ENCODE measurements at regions not wholly inside any gene's neighbourhood (a gene's known extent, or its start where the extent isn't known, plus 50 kb on each side); places are given as distances from the start of the nearest gene placed in this dataset.

- no peaks in the 10 kb centered on the region for H3K27me3 ChIP-seq (ENCODE audit: insufficient read depth, low read length)
- no peaks in the 10 kb centered on the region for H3K4me1 ChIP-seq (ENCODE audit: insufficient read depth, low read length)
- H3K4me3 ChIP-seq (ENCODE audit: low read length): no peak overlapping the region
- no peaks in the 10 kb centered on the region for H3K9me3 ChIP-seq (ENCODE audit: low read length)
- no peaks in the 10 kb centered on the region for H3K36me3 ChIP-seq (ENCODE audit: insufficient read depth, low read length)
- H2AFZ ChIP-seq (ENCODE audit: low read depth, low read length): no peak overlapping the region
These were observed 110.5 kb upstream of the KLF7 start for GRCh38 chr2:207276248-207276647.

DNA sequence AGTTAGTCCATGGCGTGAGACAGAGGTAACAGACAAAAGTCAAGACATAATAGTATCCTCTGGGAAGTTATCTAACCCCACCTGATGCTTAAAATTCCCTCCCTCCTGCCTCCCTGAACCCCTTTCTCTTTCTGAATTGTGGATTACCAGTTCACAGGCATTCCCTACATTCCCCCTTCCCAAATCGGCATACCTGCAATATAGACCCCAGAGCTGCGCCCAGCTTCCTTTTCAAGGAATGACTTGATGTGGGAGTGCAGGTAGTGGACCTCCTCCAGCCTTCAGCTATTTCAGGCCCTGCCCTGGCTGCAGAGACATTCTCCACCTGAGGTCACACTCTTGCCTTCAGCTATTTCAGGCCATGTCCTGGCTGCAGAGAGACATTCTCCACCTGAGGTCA lies 111.1 kb upstream of the KLF7 start:
- no peaks in the 10 kb centered on the region for H3K4me1 ChIP-seq (ENCODE audit: insufficient read depth, low read length)
- H3K4me3 ChIP-seq (ENCODE audit: low read length): no peak overlapping the region
- no peak overlapping the region for H2AFZ ChIP-seq (ENCODE audit: low read depth, low read length)
- H3K9me3 ChIP-seq (ENCODE audit: low read length): no peaks in the 10 kb centered on the region
- no peaks in the 10 kb centered on the region for H3K36me3 ChIP-seq (ENCODE audit: insufficient read depth, low read length)
- no peaks in the 10 kb centered on the region for H3K27me3 ChIP-seq (ENCODE audit: insufficient read depth, low read length)

GRCh38 chr2:207279520-207279919 lies 113.8 kb upstream of the KLF7 start:
- no peaks in the 10 kb centered on the region for H3K36me3 ChIP-seq (ENCODE audit: insufficient read depth, low read length)
- H3K27me3 ChIP-seq (ENCODE audit: insufficient read depth, low read length): no peaks in the 10 kb centered on the region
- H3K4me1 ChIP-seq (ENCODE audit: insufficient read depth, low read length): peaks cover 17% of the 10 kb centered on the region
- no peak overlapping the region for H3K4me3 ChIP-seq (ENCODE audit: low read length)
- no peak overlapping the region for H2AFZ ChIP-seq (ENCODE audit: low read depth, low read length)
- no peaks in the 10 kb centered on the region for H3K9me3 ChIP-seq (ENCODE audit: low read length)

GRCh38 chr2:207281436-207281835 lies 115.7 kb upstream of the KLF7 start:
- H3K4me3 ChIP-seq (ENCODE audit: low read length): no peak overlapping the region
- no peaks in the 10 kb centered on the region for H3K9me3 ChIP-seq (ENCODE audit: low read length)
- H3K27me3 ChIP-seq (ENCODE audit: insufficient read depth, low read length): no peaks in the 10 kb centered on the region
- no peaks in the 10 kb centered on the region for H3K36me3 ChIP-seq (ENCODE audit: insufficient read depth, low read length)
- peaks cover 28% of the 10 kb centered on the region for H3K4me1 ChIP-seq (ENCODE audit: insufficient read depth, low read length)
- H2AFZ ChIP-seq (ENCODE audit: low read depth, low read length): no peak overlapping the region

DNA sequence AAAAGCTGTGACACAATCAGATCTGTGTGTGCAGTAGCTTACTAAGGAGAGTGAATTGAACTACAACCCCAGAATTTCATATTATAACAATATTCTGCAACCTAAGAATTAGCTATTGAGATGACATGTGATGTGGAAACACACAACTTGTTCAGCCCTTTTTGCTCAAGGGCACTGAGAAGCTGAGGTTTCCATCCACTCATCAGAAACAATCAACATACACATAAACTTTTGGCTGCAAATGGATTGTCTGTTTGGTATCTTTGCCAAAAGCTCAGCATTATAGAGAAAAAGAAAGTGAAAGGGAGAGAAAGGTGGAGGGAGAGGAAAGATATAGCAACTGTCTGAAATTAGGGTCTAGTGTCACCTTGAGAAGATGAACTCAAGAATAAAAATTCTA lies 117.2 kb upstream of the KLF7 start:
- Histone ChIP-seq H3K4me3 (ENCODE audit: low read length) (no peak overlapping the region), H3K9me3 (ENCODE audit: low read length) (no peaks in the 10 kb centered on the region), H3K27me3 (ENCODE audit: insufficient read depth, low read length) (no peaks in the 10 kb centered on the region)

DNA sequence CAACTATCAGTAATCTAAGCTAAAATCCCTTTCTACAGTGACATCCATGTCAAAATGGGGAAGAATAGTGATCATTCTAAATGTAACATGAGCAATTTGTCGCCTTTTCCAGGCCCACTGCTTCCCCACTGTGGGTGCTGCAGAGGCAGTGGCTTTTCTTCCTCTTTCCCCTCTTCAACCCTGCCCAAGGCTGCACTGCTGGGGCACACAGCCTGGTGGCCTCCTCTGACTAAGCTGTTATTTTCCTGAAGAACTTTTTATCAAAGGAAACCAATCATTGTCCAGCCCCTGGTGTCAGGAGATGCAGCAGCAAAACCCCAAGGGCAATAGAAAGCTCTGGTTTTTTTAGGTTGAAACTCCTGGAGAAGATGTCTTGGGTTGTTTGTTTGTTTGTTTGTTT lies 117.6 kb upstream of the KLF7 start:
- H3K9me3 ChIP-seq (ENCODE audit: low read length): no peaks in the 10 kb centered on the region
- H2AFZ ChIP-seq (ENCODE audit: low read depth, low read length): no peak overlapping the region
- no peak overlapping the region for H3K4me3 ChIP-seq (ENCODE audit: low read length)
- H3K4me1 ChIP-seq (ENCODE audit: insufficient read depth, low read length): peaks cover 28% of the 10 kb centered on the region
- no peaks in the 10 kb centered on the region for H3K36me3 ChIP-seq (ENCODE audit: insufficient read depth, low read length)
- no peaks in the 10 kb centered on the region for H3K27me3 ChIP-seq (ENCODE audit: insufficient read depth, low read length)

More for the DNA sequence above, 117.2 kb upstream of the KLF7 start:
- Histone ChIP-seq H3K36me3 (ENCODE audit: insufficient read depth, low read length) (no peaks in the 10 kb centered on the region), H3K4me1 (ENCODE audit: insufficient read depth, low read length) (peaks cover 28% of the 10 kb centered on the region), H2AFZ (ENCODE audit: low read depth, low read length) (no peak overlapping the region)

DNA sequence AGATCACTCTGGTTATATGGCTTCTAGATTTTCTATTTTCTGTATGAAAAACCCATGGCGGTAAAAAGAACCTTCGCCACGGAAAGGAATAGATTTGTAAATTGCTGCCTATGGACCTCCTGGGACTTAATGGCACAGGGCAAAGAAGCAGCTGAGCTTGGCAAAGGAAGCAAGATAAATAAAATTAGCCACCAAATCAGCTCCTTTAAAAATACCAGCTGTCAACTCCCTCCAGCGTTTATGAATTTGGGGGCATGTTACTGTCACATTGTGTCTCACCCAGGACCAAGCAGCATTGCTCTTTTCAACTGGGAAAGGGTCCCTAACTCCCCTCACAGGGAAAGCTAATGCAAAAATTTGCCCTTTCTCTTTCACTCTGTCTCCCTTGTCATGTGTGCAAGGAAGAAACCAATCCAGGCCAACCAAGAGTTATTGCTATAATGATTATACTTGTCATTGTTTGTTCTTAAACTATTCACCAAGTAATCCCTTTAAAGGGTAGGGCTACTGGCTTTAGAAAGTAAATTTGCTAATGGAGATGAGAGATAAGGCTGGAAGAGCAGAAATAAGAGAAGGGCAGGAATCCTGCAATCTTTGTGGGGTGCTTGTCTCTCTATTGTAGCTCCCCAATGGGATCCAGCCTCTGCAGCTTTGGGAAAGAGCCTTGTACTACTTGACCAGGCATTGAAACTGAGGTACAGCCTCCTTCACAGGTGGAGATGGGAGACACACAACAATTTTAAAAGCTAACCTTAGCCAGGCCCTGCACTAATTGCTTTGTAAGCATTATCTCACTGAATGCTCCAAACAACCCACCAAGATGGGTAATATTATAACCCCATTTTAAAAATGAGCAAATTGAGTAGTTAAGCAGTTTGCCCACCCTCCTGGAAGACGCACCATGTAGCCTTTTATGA lies 119.1 kb upstream of the KLF7 start:
- H3K4me1 ChIP-seq (ENCODE audit: insufficient read depth, low read length): peaks cover 28% of the 10 kb centered on the region
- H3K4me3 ChIP-seq (ENCODE audit: low read length): no peak overlapping the region

GRCh38 chr2:207285473-207285815 lies 119.7 kb upstream of the KLF7 start:
- Histone ChIP-seq H3K27me3 (ENCODE audit: insufficient read depth, low read length) (no peaks in the 10 kb centered on the region), H3K4me3 (ENCODE audit: low read length) (no peak overlapping the region), H3K4me1 (ENCODE audit: insufficient read depth, low read length) (peaks cover 28% of the 10 kb centered on the region), H3K36me3 (ENCODE audit: insufficient read depth, low read length) (no peaks in the 10 kb centered on the region), H2AFZ (ENCODE audit: low read depth, low read length) (no peak overlapping the region), H3K9me3 (ENCODE audit: low read length) (no peaks in the 10 kb centered on the region)

More for the DNA sequence above, 119.1 kb upstream of the KLF7 start:
- H2AFZ ChIP-seq (ENCODE audit: low read depth, low read length): no peak overlapping the region
- H3K9me3 ChIP-seq (ENCODE audit: low read length): no peaks in the 10 kb centered on the region
- no peaks in the 10 kb centered on the region for H3K27me3 ChIP-seq (ENCODE audit: insufficient read depth, low read length)
- H3K36me3 ChIP-seq (ENCODE audit: insufficient read depth, low read length): no peaks in the 10 kb centered on the region

DNA sequence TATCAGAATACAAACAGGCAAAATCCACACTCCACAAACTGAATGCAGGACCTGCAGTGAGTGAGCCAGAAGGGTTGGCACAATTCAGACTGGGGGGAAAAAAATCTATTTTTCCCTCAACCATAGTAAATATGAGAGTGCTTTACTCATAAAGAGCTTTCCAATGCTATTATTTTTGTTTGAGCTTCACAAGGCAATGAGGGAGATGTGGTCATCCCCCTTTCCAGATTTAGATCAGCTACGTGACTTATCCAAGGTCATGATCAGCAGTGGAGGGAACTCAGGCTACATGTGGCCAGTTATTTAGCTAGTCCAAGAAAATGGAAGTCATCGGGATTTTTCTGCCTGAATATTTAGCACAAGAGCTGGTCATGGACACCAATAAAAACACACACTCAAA lies 120.4 kb upstream of the KLF7 start:
- Histone ChIP-seq H3K36me3 (ENCODE audit: insufficient read depth, low read length) (no peaks in the 10 kb centered on the region), H3K9me3 (ENCODE audit: low read length) (no peaks in the 10 kb centered on the region)

DNA sequence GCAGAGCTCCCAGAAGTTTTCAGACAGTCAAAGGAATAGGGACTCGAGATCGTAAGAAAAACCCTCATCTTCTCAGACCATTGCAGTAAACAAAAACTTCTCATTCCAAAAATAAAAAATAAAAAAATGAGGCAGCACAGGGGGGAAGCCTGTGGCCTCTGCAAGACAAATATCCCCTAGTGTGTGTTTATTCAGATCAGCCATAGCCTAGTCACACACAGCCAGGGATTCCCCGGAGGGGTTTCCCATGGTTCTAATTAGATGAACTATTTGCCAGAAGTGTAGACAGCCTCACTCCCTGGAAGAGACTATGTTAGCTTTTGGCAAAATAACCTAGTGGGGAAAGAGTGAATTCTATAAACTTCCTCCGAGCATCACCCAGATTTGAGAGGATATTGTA lies 122.9 kb upstream of the KLF7 start:
- no peaks in the 10 kb centered on the region for H3K36me3 ChIP-seq (ENCODE audit: insufficient read depth, low read length)
- H2AFZ ChIP-seq (ENCODE audit: low read depth, low read length): no peak overlapping the region
- H3K27me3 ChIP-seq (ENCODE audit: insufficient read depth, low read length): no peaks in the 10 kb centered on the region
- peaks cover 20% of the 10 kb centered on the region for H3K4me1 ChIP-seq (ENCODE audit: insufficient read depth, low read length)
- H3K4me3 ChIP-seq (ENCODE audit: low read length): no peak overlapping the region
- H3K9me3 ChIP-seq (ENCODE audit: low read length): no peaks in the 10 kb centered on the region

More for the DNA sequence above, 120.4 kb upstream of the KLF7 start:
- peaks cover 28% of the 10 kb centered on the region for H3K4me1 ChIP-seq (ENCODE audit: insufficient read depth, low read length)
- H3K4me3 ChIP-seq (ENCODE audit: low read length): no peak overlapping the region
- no peak overlapping the region for H2AFZ ChIP-seq (ENCODE audit: low read depth, low read length)
- H3K27me3 ChIP-seq (ENCODE audit: insufficient read depth, low read length): no peaks in the 10 kb centered on the region

GRCh38 chr2:207289295-207290018 lies 123.7 kb upstream of the KLF7 start:
- H3K4me1 ChIP-seq (ENCODE audit: insufficient read depth, low read length): peaks cover 11% of the 10 kb centered on the region
- no peak overlapping the region for H3K4me3 ChIP-seq (ENCODE audit: low read length)
- no peak overlapping the region for H2AFZ ChIP-seq (ENCODE audit: low read depth, low read length)
- H3K9me3 ChIP-seq (ENCODE audit: low read length): no peaks in the 10 kb centered on the region
- H3K27me3 ChIP-seq (ENCODE audit: insufficient read depth, low read length): no peaks in the 10 kb centered on the region
- no peaks in the 10 kb centered on the region for H3K36me3 ChIP-seq (ENCODE audit: insufficient read depth, low read length)

- H3K4me1 ChIP-seq (ENCODE audit: insufficient read depth, low read length): no peaks in the 10 kb centered on the region
- peaks cover 1% of the 10 kb centered on the region for H3K9me3 ChIP-seq (ENCODE audit: low read length)
- H3K27me3 ChIP-seq (ENCODE audit: insufficient read depth, low read length): no peaks in the 10 kb centered on the region
- H2AFZ ChIP-seq (ENCODE audit: low read depth, low read length): no peak overlapping the region
- no peaks in the 10 kb centered on the region for H3K36me3 ChIP-seq (ENCODE audit: insufficient read depth, low read length)
- H3K4me3 ChIP-seq (ENCODE audit: low read length): no peak overlapping the region
These were observed 125.3 kb upstream of the KLF7 start for GRCh38 chr2:207290833-207291624.

All from neuron (in vitro differentiated cells).